ENCODE measurements at regions not wholly inside any gene's neighbourhood (a gene's known extent, or its start where the extent isn't known, plus 50 kb on each side); places are given as distances from the start of the nearest gene placed in this dataset.
"Not testable (repeated sequence)": the region's sequence is repeated elsewhere in the genome, so short reads cannot be mapped to it uniquely, and the experiment has no call there.

DNA sequence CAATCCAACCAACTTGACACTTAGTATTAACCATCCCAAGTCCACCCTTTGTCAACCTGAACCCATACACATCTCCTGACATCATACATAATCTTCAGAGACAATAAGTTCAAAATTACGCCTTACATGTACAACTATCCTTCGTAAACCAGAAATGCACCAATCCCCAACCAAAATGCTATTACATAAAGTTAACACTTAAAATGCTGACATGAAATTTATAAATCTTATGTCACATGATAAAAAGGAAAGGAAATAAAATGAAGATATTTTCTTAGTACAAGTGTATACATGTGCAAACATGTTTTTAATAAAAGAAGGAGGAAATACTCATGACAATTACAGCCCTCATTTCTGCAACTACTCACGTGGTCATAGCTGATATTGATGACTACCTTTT is 95.0 kb downstream of the FCRL5 start (continued):
- TF ChIP-seq, protein P1, sequence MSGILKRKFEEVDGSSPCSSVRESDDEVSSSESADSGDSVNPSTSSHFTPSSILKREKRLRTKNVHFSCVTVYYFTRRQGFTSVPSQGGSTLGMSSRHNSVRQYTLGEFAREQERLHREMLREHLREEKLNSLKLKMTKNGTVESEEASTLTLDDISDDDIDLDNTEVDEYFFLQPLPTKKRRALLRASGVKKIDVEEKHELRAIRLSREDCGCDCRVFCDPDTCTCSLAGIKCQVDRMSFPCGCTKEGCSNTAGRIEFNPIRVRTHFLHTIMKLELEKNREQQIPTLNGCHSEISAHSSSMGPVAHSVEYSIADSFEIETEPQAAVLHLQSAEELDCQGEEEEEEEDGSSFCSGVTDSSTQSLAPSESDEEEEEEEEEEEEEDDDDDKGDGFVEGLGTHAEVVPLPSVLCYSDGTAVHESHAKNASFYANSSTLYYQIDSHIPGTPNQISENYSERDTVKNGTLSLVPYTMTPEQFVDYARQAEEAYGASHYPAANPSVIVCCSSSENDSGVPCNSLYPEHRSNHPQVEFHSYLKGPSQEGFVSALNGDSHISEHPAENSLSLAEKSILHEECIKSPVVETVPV (CRISPR knock-in tag; IDR thresholded peaks at IDR 0.05): no peak

- TF ChIP-seq ZC3H10 (CRISPR knock-in tag; IDR thresholded peaks at IDR 0.05) (no peak), ZFP30 (CRISPR knock-in tag; IDR thresholded peaks at IDR 0.05) (no peak), TCF4 (CRISPR knock-in tag; IDR thresholded peaks at IDR 0.05; ENCODE audit: borderline replicate concordance) (no peak), ESRRG (CRISPR knock-in tag; IDR thresholded peaks at IDR 0.05) (no peak), SNAI2 (CRISPR knock-in tag; IDR thresholded peaks at IDR 0.05) (no peak), ZFP3 (CRISPR knock-in tag; IDR thresholded peaks at IDR 0.05) (no peak), GLIS3 (CRISPR knock-in tag; IDR thresholded peaks at IDR 0.05) (no peak), CSDC2 (CRISPR knock-in tag; IDR thresholded peaks at IDR 0.05) (no peak), OSR1 (CRISPR knock-in tag; IDR thresholded peaks at IDR 0.05) (no peak)
- TF ChIP-seq, protein P2, sequence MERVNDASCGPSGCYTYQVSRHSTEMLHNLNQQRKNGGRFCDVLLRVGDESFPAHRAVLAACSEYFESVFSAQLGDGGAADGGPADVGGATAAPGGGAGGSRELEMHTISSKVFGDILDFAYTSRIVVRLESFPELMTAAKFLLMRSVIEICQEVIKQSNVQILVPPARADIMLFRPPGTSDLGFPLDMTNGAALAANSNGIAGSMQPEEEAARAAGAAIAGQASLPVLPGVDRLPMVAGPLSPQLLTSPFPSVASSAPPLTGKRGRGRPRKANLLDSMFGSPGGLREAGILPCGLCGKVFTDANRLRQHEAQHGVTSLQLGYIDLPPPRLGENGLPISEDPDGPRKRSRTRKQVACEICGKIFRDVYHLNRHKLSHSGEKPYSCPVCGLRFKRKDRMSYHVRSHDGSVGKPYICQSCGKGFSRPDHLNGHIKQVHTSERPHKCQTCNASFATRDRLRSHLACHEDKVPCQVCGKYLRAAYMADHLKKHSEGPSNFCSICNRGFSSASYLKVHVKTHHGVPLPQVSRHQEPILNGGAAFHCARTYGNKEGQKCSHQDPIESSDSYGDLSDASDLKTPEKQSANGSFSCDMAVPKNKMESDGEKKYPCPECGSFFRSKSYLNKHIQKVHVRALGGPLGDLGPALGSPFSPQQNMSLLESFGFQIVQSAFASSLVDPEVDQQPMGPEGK (CRISPR knock-in tag; IDR thresholded peaks at IDR 0.05; ENCODE audit: borderline replicate concordance): no peak
- TF ChIP-seq, protein P3, sequence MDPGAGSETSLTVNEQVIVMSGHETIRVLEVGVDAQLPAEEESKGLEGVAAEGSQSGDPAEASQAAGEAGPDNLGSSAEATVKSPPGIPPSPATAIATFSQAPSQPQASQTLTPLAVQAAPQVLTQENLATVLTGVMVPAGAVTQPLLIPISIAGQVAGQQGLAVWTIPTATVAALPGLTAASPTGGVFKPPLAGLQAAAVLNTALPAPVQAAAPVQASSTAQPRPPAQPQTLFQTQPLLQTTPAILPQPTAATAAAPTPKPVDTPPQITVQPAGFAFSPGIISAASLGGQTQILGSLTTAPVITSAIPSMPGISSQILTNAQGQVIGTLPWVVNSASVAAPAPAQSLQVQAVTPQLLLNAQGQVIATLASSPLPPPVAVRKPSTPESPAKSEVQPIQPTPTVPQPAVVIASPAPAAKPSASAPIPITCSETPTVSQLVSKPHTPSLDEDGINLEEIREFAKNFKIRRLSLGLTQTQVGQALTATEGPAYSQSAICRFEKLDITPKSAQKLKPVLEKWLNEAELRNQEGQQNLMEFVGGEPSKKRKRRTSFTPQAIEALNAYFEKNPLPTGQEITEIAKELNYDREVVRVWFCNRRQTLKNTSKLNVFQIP (CRISPR knock-in tag; IDR thresholded peaks at IDR 0.05; ENCODE audit: borderline replicate concordance, low read depth): no peak
- ATAC-seq: no peak
Observed at GRCh38 chr1:157455318-157455717, 97.0 kb downstream of the FCRL5 start.

DNA sequence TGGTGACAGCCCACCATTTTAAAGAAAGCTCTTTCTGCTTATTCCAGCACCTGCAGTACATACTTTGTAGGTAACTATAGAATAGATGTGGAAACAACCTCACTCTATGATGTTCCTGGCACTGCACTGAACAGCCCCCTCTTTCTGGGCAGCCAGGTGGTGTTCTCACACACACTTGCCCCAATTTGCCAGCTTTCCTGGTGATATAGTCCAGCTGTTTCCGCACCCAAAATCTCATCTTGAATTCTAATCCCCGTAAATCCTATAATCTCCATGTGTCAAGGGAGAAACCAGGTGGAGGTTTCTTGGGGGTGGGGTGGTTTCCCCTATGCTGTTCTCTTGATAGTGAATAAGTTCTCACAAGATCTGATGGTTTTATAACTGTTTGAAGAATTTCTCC is 102.2 kb downstream of the FCRL5 start:
- no peak for ATAC-seq
- no peak for TF ChIP-seq ZNF565 (CRISPR knock-in tag; conservative IDR thresholded peaks at IDR 0.05; ENCODE audit: low read depth)
- TF ChIP-seq PPARA (CRISPR knock-in tag; IDR thresholded peaks at IDR 0.05; ENCODE audit: borderline replicate concordance): no peak
- no peak for TF ChIP-seq ZFP30 (CRISPR knock-in tag; IDR thresholded peaks at IDR 0.05)
- TF ChIP-seq RARB (CRISPR knock-in tag; IDR thresholded peaks at IDR 0.05): no peak

GRCh38 chr1:157448636-157449035 is 103.7 kb downstream of the FCRL5 start:
- TF ChIP-seq ARNTL (CRISPR knock-in tag; IDR thresholded peaks at IDR 0.05; ENCODE audit: borderline replicate concordance, low read depth) (no peak), TCF4 (CRISPR knock-in tag; IDR thresholded peaks at IDR 0.05; ENCODE audit: borderline replicate concordance) (no peak), CSDC2 (CRISPR knock-in tag; IDR thresholded peaks at IDR 0.05) (no peak), ZNF8 (CRISPR knock-in tag; IDR thresholded peaks at IDR 0.05) (no peak), CREB5 (CRISPR knock-in tag; IDR thresholded peaks at IDR 0.05; ENCODE audit: low read depth) (no peak), GLIS3 (CRISPR knock-in tag; IDR thresholded peaks at IDR 0.05) (no peak), RARB (CRISPR knock-in tag; IDR thresholded peaks at IDR 0.05) (no peak), ZNF565 (CRISPR knock-in tag; conservative IDR thresholded peaks at IDR 0.05; ENCODE audit: low read depth) (no peak), ISL1 (CRISPR knock-in tag; IDR thresholded peaks at IDR 0.05) (no peak), SNAI2 (CRISPR knock-in tag; IDR thresholded peaks at IDR 0.05) (no peak), ESRRG (CRISPR knock-in tag; IDR thresholded peaks at IDR 0.05) (no peak), BACH2 (CRISPR knock-in tag; IDR thresholded peaks at IDR 0.05; ENCODE audit: borderline replicate concordance) (no peak), ZNF70 (CRISPR knock-in tag; IDR thresholded peaks at IDR 0.05) (no peak)
- TF ChIP-seq, protein P3 (CRISPR knock-in tag; IDR thresholded peaks at IDR 0.05; ENCODE audit: borderline replicate concordance, low read depth): no peak
- TF ChIP-seq, protein P1 (CRISPR knock-in tag; IDR thresholded peaks at IDR 0.05): no peak
- TF ChIP-seq, protein P4, sequence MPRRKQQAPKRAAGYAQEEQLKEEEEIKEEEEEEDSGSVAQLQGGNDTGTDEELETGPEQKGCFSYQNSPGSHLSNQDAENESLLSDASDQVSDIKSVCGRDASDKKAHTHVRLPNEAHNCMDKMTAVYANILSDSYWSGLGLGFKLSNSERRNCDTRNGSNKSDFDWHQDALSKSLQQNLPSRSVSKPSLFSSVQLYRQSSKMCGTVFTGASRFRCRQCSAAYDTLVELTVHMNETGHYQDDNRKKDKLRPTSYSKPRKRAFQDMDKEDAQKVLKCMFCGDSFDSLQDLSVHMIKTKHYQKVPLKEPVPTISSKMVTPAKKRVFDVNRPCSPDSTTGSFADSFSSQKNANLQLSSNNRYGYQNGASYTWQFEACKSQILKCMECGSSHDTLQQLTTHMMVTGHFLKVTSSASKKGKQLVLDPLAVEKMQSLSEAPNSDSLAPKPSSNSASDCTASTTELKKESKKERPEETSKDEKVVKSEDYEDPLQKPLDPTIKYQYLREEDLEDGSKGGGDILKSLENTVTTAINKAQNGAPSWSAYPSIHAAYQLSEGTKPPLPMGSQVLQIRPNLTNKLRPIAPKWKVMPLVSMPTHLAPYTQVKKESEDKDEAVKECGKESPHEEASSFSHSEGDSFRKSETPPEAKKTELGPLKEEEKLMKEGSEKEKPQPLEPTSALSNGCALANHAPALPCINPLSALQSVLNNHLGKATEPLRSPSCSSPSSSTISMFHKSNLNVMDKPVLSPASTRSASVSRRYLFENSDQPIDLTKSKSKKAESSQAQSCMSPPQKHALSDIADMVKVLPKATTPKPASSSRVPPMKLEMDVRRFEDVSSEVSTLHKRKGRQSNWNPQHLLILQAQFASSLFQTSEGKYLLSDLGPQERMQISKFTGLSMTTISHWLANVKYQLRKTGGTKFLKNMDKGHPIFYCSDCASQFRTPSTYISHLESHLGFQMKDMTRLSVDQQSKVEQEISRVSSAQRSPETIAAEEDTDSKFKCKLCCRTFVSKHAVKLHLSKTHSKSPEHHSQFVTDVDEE (CRISPR knock-in tag; IDR thresholded peaks at IDR 0.05): no peak
- no peak for ATAC-seq

DNA sequence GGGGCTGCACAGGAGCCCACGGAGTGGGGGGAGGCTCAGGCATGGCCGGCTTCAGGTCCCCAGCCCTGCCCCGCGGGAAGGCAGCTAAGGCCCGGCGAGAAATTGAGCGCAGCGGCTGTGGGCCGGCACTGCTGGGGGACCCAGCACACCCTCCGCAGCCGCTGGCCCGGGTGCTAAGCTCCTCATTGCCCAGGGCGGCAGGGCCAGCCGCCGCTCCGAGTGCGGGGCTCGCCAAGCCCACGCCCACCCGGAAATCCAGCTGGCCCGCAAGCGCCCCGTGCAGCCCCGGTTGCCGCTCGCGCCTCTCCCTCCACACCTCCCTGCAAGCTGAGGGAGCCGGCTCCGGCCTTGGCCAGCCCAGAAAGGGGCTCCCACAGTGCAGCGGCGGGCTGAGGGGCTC is 106.0 kb downstream of the FCRL5 start:
- not testable (repeated sequence) for ATAC-seq

Measured in SK-N-SH treated with all-trans-retinoic acid at 6 μM for 48 hours (cell line).